H1 (cell line): ENCODE measurements at regions not wholly inside any gene's neighbourhood (a gene's known extent, or its start where the extent isn't known, plus 50 kb on each side); places are given as distances from the start of the nearest gene placed in this dataset.

Experiments used
- CTCF ChIA-PET: fragments of 300-600 bp; sonication (Branson Sonifier 250); formaldehyde crosslinking; loops from one replicate; lab custom pipeline; 2021; ENCODE audit not compliant: partially characterized antibody; lab: Charles Lee
- POLR2A ChIA-PET: fragments of 300-600 bp; sonication (Branson Sonifier 250); formaldehyde crosslinking; loops from one replicate; lab custom pipeline; 2021; ENCODE audit warnings: inconsistent platforms; ENCODE audit not compliant: partially characterized antibody; lab: Charles Lee
- DNase-seq, 2 experiments: peaks; one replicate each; pipeline versions ENCODE4 v3.0.0 to v3.0.0-alpha.2; 2010 to 2022; ENCODE audit warnings: low spot score in 2 of 2, low read depth in 1 of 2, mixed read lengths in 1 of 2
- FAIRE-seq: peaks from 2 replicates; lab custom pipeline; 2011; peaks lifted over from hg19 to GRCh38; lab: Jason Lieb, UNC
- H2AFZ ChIP-seq: 2 replicates; pipeline ENCODE4 v1.8.1; 2012; ENCODE audit warnings: low read length, inconsistent platforms
- H2AK5ac ChIP-seq: 2 replicates; pipeline ENCODE4 v1.6.1; 2013; ENCODE audit warnings: low read depth, low read length
- H2BK120ac ChIP-seq: replicated peaks from 2 replicates; pipeline ENCODE3; 2013; ENCODE audit warnings: low read depth, low read length, inconsistent platforms
- H2BK12ac ChIP-seq: 2 replicates; pipeline ENCODE4 v1.6.1; 2013; ENCODE audit warnings: low read depth, low read length
- H2BK15ac ChIP-seq: 2 replicates; pipeline ENCODE4 v1.6.1; 2013; ENCODE audit warnings: low read length
- H2BK20ac ChIP-seq: 2 replicates; pipeline ENCODE4 v1.6.1; 2013; ENCODE audit warnings: low read length
- H2BK5ac ChIP-seq: 2 replicates; pipeline ENCODE4 v1.6.1; 2013; ENCODE audit warnings: low read depth, low read length
- H3K14ac ChIP-seq: 2 replicates; pipeline ENCODE4 v1.6.1; 2013; ENCODE audit warnings: inconsistent platforms; ENCODE audit not compliant: insufficient read length
- H3K18ac ChIP-seq: 2 replicates; pipeline ENCODE4 v1.6.1; 2013; ENCODE audit warnings: low read length; ENCODE audit errors: extremely low read depth
- H3K23ac ChIP-seq: 2 replicates; pipeline ENCODE4 v1.6.1; 2013; ENCODE audit warnings: inconsistent platforms; ENCODE audit not compliant: insufficient read length
- H3K23me2 ChIP-seq: 2 replicates; pipeline ENCODE4 v1.6.1; 2013; ENCODE audit warnings: low read depth, low read length
- H3K27ac ChIP-seq: 2 replicates; pipeline ENCODE4 v1.6.1; 2011; ENCODE audit warnings: low read depth, low read length, inconsistent platforms
- H3K27me3 ChIP-seq, 4 experiments: replicated peaks in 1 of 4; 1 replicate in 1 of 4; 2 replicates in 3 of 4; pipeline versions ENCODE4 v1.6.1 to v1.8.1; 2011 to 2013; ENCODE audit warnings: low read length in 3 of 4, mild to moderate bottlenecking in 3 of 4, inconsistent platforms in 2 of 4, mixed read lengths in 2 of 4, moderate library complexity in 1 of 4; ENCODE audit not compliant: control insufficient read depth in 3 of 4, insufficient read depth in 3 of 4; ENCODE audit errors: extremely low read depth in 1 of 4
- H3K36me3 ChIP-seq, 4 experiments: 2 replicates each; pipeline versions ENCODE4 v1.6.1 to v1.8.1; 2011 to 2013; ENCODE audit warnings: mild to moderate bottlenecking in 4 of 4, low read length in 3 of 4, moderate library complexity in 2 of 4, control low read depth in 1 of 4, inconsistent platforms in 1 of 4; ENCODE audit not compliant: insufficient read depth in 4 of 4, control insufficient read depth in 2 of 4
- H3K4ac ChIP-seq: replicated peaks from 2 replicates; pipeline ENCODE3; 2013; ENCODE audit warnings: low read length, low read depth, mixed read lengths, inconsistent platforms; ENCODE audit not compliant: insufficient read length
- H3K4me1 ChIP-seq, 4 experiments: replicated peaks in 1 of 4; 1 replicate in 1 of 4; 2 replicates in 3 of 4; pipeline versions ENCODE4 v1.6.1 to v1.8.1; 2011 to 2013; ENCODE audit warnings: low read length in 3 of 4, inconsistent platforms in 2 of 4, mixed read lengths in 1 of 4; ENCODE audit not compliant: insufficient read depth in 4 of 4, control insufficient read depth in 3 of 4
- H3K4me2 ChIP-seq, 2 experiments: 2 replicates each; pipeline versions ENCODE4 v1.6.1 to v1.8.1; 2011 to 2013; ENCODE audit warnings: low read depth in 2 of 2, low read length in 2 of 2, control low read depth in 1 of 2, inconsistent platforms in 1 of 2, mild to moderate bottlenecking in 1 of 2; ENCODE audit not compliant: insufficient read depth in 1 of 2
- H3K4me3 ChIP-seq, 4 experiments: fragments of 200-600, 300-600 bp in 1 of 4; sonication (generic), shearing (Covaris generic), sonication (Bioruptor Twin) in 1 of 4; 2 replicates each; pipeline versions ENCODE4 v1.5.1 to v1.8.1; 2011 to 2016; ENCODE audit warnings: low read length in 4 of 4, low read depth in 3 of 4, control low read depth in 2 of 4, inconsistent platforms in 2 of 4, mild to moderate bottlenecking in 2 of 4, mixed read lengths in 1 of 4, moderate library complexity in 1 of 4; ENCODE audit not compliant: insufficient read depth in 2 of 4; ENCODE audit errors: extremely low read depth in 1 of 4
- H3K56ac ChIP-seq: replicated peaks from 2 replicates; pipeline ENCODE3; 2013; ENCODE audit warnings: low read depth, mild to moderate bottlenecking, mixed read lengths, low read length, inconsistent platforms; ENCODE audit not compliant: insufficient read length
- H3K79me1 ChIP-seq: 2 replicates; pipeline ENCODE4 v1.6.1; 2013; ENCODE audit warnings: low read depth, low read length, control low read depth
- H3K79me2 ChIP-seq, 2 experiments: 2 replicates each; pipeline versions ENCODE4 v1.6.1 to v1.8.1; 2012 to 2013; ENCODE audit warnings: low read length in 2 of 2, mild to moderate bottlenecking in 2 of 2, inconsistent platforms in 1 of 2; ENCODE audit not compliant: insufficient read depth in 2 of 2, control insufficient read depth in 1 of 2
- H3K9ac ChIP-seq, 4 experiments: replicated peaks in 1 of 4; 1 replicate in 1 of 4; 2 replicates in 3 of 4; pipeline versions ENCODE4 v1.6.1 to v1.8.1; 2011 to 2013; ENCODE audit warnings: low read depth in 3 of 4, low read length in 3 of 4, control low read depth in 2 of 4, mild to moderate bottlenecking in 2 of 4, moderate library complexity in 2 of 4, inconsistent platforms in 1 of 4; ENCODE audit errors: extremely low read depth in 1 of 4
- H3K9me3 ChIP-seq, 2 experiments: 2 replicates each; pipeline versions ENCODE4 v1.6.1 to v1.8.1; 2012 to 2013; ENCODE audit warnings: mild to moderate bottlenecking in 2 of 2, moderate library complexity in 2 of 2, control low read depth in 1 of 2, inconsistent platforms in 1 of 2, low read depth in 1 of 2, low read length in 1 of 2, mixed read lengths in 1 of 2; ENCODE audit not compliant: insufficient read depth in 2 of 2
- H4K20me1 ChIP-seq, 2 experiments: replicated peaks in 1 of 2; 2 replicates each; pipeline versions ENCODE3 to v1.8.1; 2011 to 2013; ENCODE audit warnings: inconsistent platforms in 2 of 2, low read length in 2 of 2, mild to moderate bottlenecking in 1 of 2; ENCODE audit not compliant: insufficient read depth in 2 of 2, control insufficient read depth in 1 of 2
- H4K5ac ChIP-seq: 2 replicates; pipeline ENCODE4 v1.6.1; 2013; ENCODE audit warnings: low read length, low read depth, mixed read lengths, inconsistent platforms; ENCODE audit not compliant: insufficient read length
- H4K8ac ChIP-seq: 2 replicates; pipeline ENCODE4 v1.8.0; 2013; ENCODE audit warnings: mild to moderate bottlenecking, moderate library complexity, low read length, inconsistent platforms; ENCODE audit not compliant: insufficient read depth; ENCODE audit errors: extremely low read depth
- H4K91ac ChIP-seq: replicated peaks from 2 replicates; pipeline ENCODE3; 2013; ENCODE audit warnings: low read length, mixed read lengths, inconsistent platforms; ENCODE audit not compliant: insufficient read length
- BRCA1 ChIP-seq: IDR thresholded peaks from 2 replicates; pipeline ENCODE4 v1.6.1; 2012; ENCODE audit warnings: low read depth, low read length, improper control_type of control experiment
- KDM1A ChIP-seq: fragments of 200-600, 300-600 bp; sonication (generic); IDR thresholded peaks from 2 replicates; pipeline ENCODE4 v1.7.1; 2016; ENCODE audit warnings: mild to moderate bottlenecking, low read length, borderline replicate concordance
- MAFK ChIP-seq: IDR thresholded peaks from 2 replicates; pipeline ENCODE4 v1.6.1; 2012; ENCODE audit warnings: low read depth, mild to moderate bottlenecking, improper control_type of control experiment, low read length
- SUZ12 ChIP-seq: fragments of 200-600 bp; sonication (generic); IDR thresholded peaks from 2 replicates; pipeline ENCODE4 v1.6.1; 2012; ENCODE audit warnings: mild to moderate bottlenecking, inconsistent platforms, low read length, moderate library complexity, mixed read lengths
- TEAD4 ChIP-seq: IDR thresholded peaks from 2 replicates; pipeline ENCODE4 v1.6.1; 2012; ENCODE audit warnings: low read depth, low read length, inconsistent platforms, mixed read lengths
- WGBS, 2 experiments: shearing (Covaris generic) in 1 of 2; methylation state at CpG; one replicate each; pipeline versions ENCODE4 v1.1.6 to v1.1.7; 2013 to 2015; ENCODE audit warnings: low lambda C conversion rate in 2 of 2, mixed read lengths in 2 of 2, inconsistent platforms in 1 of 2, low coverage in 1 of 2, missing lambda C conversion rate in 1 of 2; ENCODE audit not compliant: insufficient replicate concordance in 2 of 2, insufficient coverage in 1 of 2, insufficient read length in 1 of 2; ENCODE audit errors: extremely low coverage in 1 of 2, missing lambda C conversion rate in 1 of 2; 5-methylcytosine and 5-hydroxymethylcytosine counted together

DNA sequence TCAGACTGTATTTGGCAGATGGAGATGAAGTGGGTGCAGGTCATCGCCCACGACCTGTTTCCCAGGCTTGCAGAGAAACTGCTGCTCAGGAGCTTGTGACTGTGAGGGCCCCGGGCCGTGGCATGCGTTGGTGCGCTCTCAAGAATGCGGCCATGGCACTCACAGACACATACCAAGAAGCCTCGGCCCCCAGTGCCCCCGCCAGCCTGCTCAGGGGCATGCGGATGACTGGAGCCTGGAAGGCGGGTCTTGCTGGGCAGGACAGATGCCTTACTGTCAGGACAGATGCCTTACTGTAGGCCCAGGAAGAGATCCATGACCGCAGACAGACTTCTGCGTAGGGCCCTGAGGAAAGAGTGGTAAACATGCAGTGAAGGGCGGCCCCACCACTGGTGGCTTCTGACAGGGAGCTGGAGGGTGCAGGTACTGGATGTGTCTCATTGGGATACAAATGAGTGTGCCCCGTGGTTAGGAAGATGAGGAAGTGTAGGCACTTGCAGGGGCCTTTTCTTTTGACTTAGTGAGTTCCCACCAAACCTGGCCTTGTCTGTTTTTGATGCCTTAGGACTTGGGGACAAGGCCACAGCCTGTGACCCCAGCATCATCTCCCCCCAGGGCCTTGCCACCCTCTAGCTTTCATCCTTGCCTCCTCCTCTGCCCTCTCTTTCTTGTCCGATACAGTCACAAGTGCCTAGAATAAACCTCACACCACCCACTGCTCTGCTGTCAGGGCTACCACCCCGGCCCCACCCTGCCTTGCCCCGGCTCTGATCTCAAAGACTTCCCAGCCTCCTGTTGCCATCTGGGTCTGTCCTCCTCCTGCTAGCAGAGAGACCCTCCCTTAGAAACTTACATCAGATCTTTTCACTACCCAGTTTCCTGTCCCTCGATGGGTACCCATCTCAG is 68.8 kb upstream of the ABL1 start:
- H3K4me2 ChIP-seq: no peak overlapping the region
- H4K91ac ChIP-seq: no peak overlapping the region
- peak overlapping the region; percentile 40; the same call in 1 of the 2 replicates for H2BK15ac ChIP-seq
- peaks cover 4 to 23% (median 12%) of the 10 kb centered on the region in 4 experiments for H3K4me1 ChIP-seq
- TF ChIP-seq KDM1A: no peak
- TF ChIP-seq TEAD4: no peak
- TF ChIP-seq MAFK: no peak
- TF ChIP-seq BRCA1: no peak
- TF ChIP-seq SUZ12: no peak
- no peak overlapping the region for H3K56ac ChIP-seq
- H3K4me3 ChIP-seq: no peak overlapping the region
- H3K27ac ChIP-seq: peak overlapping the region; percentile 1; the same call in 1 of the 2 replicates
- H2BK120ac ChIP-seq: no peak overlapping the region
- peak overlapping the region; percentile 38; the same call in 1 of the 2 replicates for H4K8ac ChIP-seq
- no peak overlapping the region for H3K4ac ChIP-seq
- no peak overlapping the region for H2BK12ac ChIP-seq
- H3K23me2 ChIP-seq: no peaks in the 10 kb centered on the region
- no peak for FAIRE-seq
- WGBS, 2 experiments: 85% methylated on average over 19 of the region's 19 CpGs; no CpG with 5 or more reads in 1 of the 2 experiments
- no peak overlapping the region for H3K14ac ChIP-seq
- ChIA-PET CTCF (interaction anchor here (0.7 to 14.9 kb wide), 9 partner anchors 10 to 261 kb away, joined by 3 to 246 read pairs (median 4); no protein-coding TSS in a partner anchor), POLR2A (interaction anchor here (1.0 to 1.1 kb wide), 2 partner anchors 30 to 53 kb away, joined by 3 read pairs; no protein-coding TSS in a partner anchor)
- DNase-seq: no peak
- H3K18ac ChIP-seq: no peak overlapping the region
- H3K79me2 ChIP-seq: peaks cover 0 to 52% of the 10 kb centered on the region in 2 experiments; a peak in 2 of 4 replicates
- H2AFZ ChIP-seq: no peak overlapping the region
- H2BK20ac ChIP-seq: no peak overlapping the region
- H4K5ac ChIP-seq: no peak overlapping the region
- peak overlapping the region; percentile 18; the same call in 1 of the 2 replicates for H2BK5ac ChIP-seq
- H3K27me3 ChIP-seq: no peaks in the 10 kb centered on the region
- H3K23ac ChIP-seq: no peak overlapping the region
- peaks cover 3 to 6% of the 10 kb centered on the region in 2 experiments for H4K20me1 ChIP-seq
- no peak overlapping the region for H3K9ac ChIP-seq
- H3K9me3 ChIP-seq: no peaks in the 10 kb centered on the region
- H2AK5ac ChIP-seq: no peak overlapping the region
- no peaks in the 10 kb centered on the region; the same call in 1 of the 2 replicates for H3K79me1 ChIP-seq
- no peaks in the 10 kb centered on the region for H3K36me3 ChIP-seq
